ENCODE measurements at regions not wholly inside any gene's neighbourhood (a gene's known extent, or its start where the extent isn't known, plus 50 kb on each side); places are given as distances from the start of the nearest gene placed in this dataset.
A peak's percentile ranks its signal among the peaks of the same experiment; 100 is the strongest.

GRCh38 chr20:63116412-63117106, 99.4 kb downstream of the YTHDF1 start (continued):
- TF ChIP-seq FOXA1 (IDR thresholded peaks at IDR 0.05) (no peak), FOXA1 (CRISPR knock-in tag; IDR thresholded peaks at IDR 0.05) (no peak), HNF4A (CRISPR knock-in tag; IDR thresholded peaks at IDR 0.05) (no peak), ZNF7 (CRISPR knock-in tag; IDR thresholded peaks at IDR 0.05) (peak; percentile 50; the same call in 1 of the 2 replicates), MIER2 (CRISPR knock-in tag; IDR thresholded peaks at IDR 0.05) (peak; percentile 97), ZNF234 (CRISPR knock-in tag; conservative IDR thresholded peaks at IDR 0.05) (no peak), IRF1 (CRISPR knock-in tag; IDR thresholded peaks at IDR 0.05; ENCODE audit: low read depth) (no peak), ZNF121 (CRISPR knock-in tag; IDR thresholded peaks at IDR 0.05) (no peak), ZNF451 (CRISPR knock-in tag; IDR thresholded peaks at IDR 0.05) (no peak), ZNF432 (CRISPR knock-in tag; IDR thresholded peaks at IDR 0.05; ENCODE audit: borderline replicate concordance) (no peak), AKNA (CRISPR knock-in tag; IDR thresholded peaks at IDR 0.05; ENCODE audit: borderline replicate concordance) (no peak), ZNF138 (CRISPR knock-in tag; IDR thresholded peaks at IDR 0.05; ENCODE audit: low read depth) (peak; percentile 79; the same call in 1 of the 2 replicates), IRF9 (CRISPR knock-in tag; IDR thresholded peaks at IDR 0.05; ENCODE audit: borderline replicate concordance) (0 out of 2 replicates have a peak, but pooled peaks have one; percentile 52), SYNCRIP (IDR thresholded peaks at IDR 0.05; ENCODE audit: insufficient read depth, low read depth, low read length) (no peak), HOXA3 (CRISPR knock-in tag; IDR thresholded peaks at IDR 0.05) (peak; percentile 65), ARID5B (CRISPR knock-in tag; IDR thresholded peaks at IDR 0.05) (peak; percentile 43; the same call in 1 of the 2 replicates), ZNF44 (CRISPR knock-in tag; IDR thresholded peaks at IDR 0.05) (no peak), IKZF5 (CRISPR knock-in tag; IDR thresholded peaks at IDR 0.05) (peak; percentile 70; the same call in 1 of the 2 replicates), ZMYM2 (CRISPR knock-in tag; IDR thresholded peaks at IDR 0.05) (no peak)

All from HepG2 (cell line).